Endodermal cell (in vitro differentiated cells): ENCODE measurements at regions not wholly inside any gene's neighbourhood (a gene's known extent, or its start where the extent isn't known, plus 50 kb on each side); places are given as distances from the start of the nearest gene placed in this dataset.

ENCODE experiments used
- DNase-seq: peaks from one replicate; pipeline ENCODE4 v3.0.0-alpha.2; 2017
- H3K27ac ChIP-seq: 2 replicates; pipeline ENCODE4 v1.5.1; 2013; ENCODE audit warnings: mild to moderate bottlenecking, low read depth, low read length, moderate library complexity
- H3K27me3 ChIP-seq: 2 replicates; pipeline ENCODE4 v1.6.1; 2013; ENCODE audit warnings: mild to moderate bottlenecking, low read length, moderate library complexity; ENCODE audit not compliant: insufficient read depth, control insufficient read depth, poor library complexity, severe bottlenecking
- H3K36me3 ChIP-seq: 2 replicates; pipeline ENCODE4 v1.7.0; 2013; ENCODE audit warnings: mild to moderate bottlenecking, low read length, moderate library complexity; ENCODE audit not compliant: control insufficient read depth, insufficient read depth
- H3K4me1 ChIP-seq: one replicate; pipeline ENCODE4 v1.7.0; 2013; ENCODE audit warnings: low read length; ENCODE audit not compliant: control insufficient read depth, insufficient read depth
- H3K4me3 ChIP-seq: 2 replicates; pipeline ENCODE4 v1.5.1; 2013; ENCODE audit warnings: mild to moderate bottlenecking, low read length, moderate library complexity
- H3K9ac ChIP-seq: 2 replicates; pipeline ENCODE4 v1.6.1; 2013; ENCODE audit warnings: mild to moderate bottlenecking, low read length, moderate library complexity; ENCODE audit not compliant: poor library complexity, severe bottlenecking; ENCODE audit errors: extremely low read depth
- H3K9me3 ChIP-seq: 2 replicates; pipeline ENCODE4 v1.6.1; 2013; ENCODE audit warnings: mild to moderate bottlenecking, low read length, moderate library complexity; ENCODE audit not compliant: control insufficient read depth
- H3K27ac Mint-ChIP-seq: 2 replicates; pipeline ENCODE4 v1.8.0; 2020; ENCODE audit warnings: mixed read lengths
- H3K27me3 Mint-ChIP-seq: 2 replicates; pipeline ENCODE4 v1.8.0; 2021; ENCODE audit warnings: mild to moderate bottlenecking, mixed read lengths; ENCODE audit not compliant: insufficient read depth
- H3K36me3 Mint-ChIP-seq: 2 replicates; pipeline ENCODE4 v1.8.0; 2020; ENCODE audit warnings: low read depth, mixed read lengths
- H3K4me1 Mint-ChIP-seq: 2 replicates; pipeline ENCODE4 v1.8.0; 2020; ENCODE audit warnings: mixed read lengths
- H3K4me3 Mint-ChIP-seq: 2 replicates; pipeline ENCODE4 v1.8.0; 2020; ENCODE audit warnings: mild to moderate bottlenecking, moderate library complexity, mixed read lengths
- H3K9me3 Mint-ChIP-seq: 2 replicates; pipeline ENCODE4 v1.8.0; 2020; ENCODE audit warnings: mild to moderate bottlenecking, mixed read lengths
- WGBS, 2 experiments: methylation state at CpG; one replicate each; pipeline versions ENCODE4 v1.1.5 to v1.1.7; 2013; ENCODE audit warnings: missing lambda C conversion rate in 2 of 2, mixed read lengths in 1 of 2; ENCODE audit not compliant: insufficient coverage in 1 of 2, insufficient read length in 1 of 2; 5-methylcytosine and 5-hydroxymethylcytosine counted together
- TF ChIP-seq, protein P1 (sequence below): fragments of 200-600 bp; sonication (generic); conservative IDR thresholded peaks from 2 replicates; pipeline ENCODE4 v1.5.0; 2021; ENCODE audit warnings: antibody characterized with exemption, mild to moderate bottlenecking

- H3K27ac Mint-ChIP-seq, result no peak overlapping the region
- Histone ChIP-seq H3K9me3 (no peaks in the 10 kb centered on the region), H3K9ac (no peak overlapping the region), H3K4me3 (no peak overlapping the region), H3K4me1 (peaks cover 6% of the 10 kb centered on the region), H3K27me3 (no peaks in the 10 kb centered on the region), H3K36me3 (no peaks in the 10 kb centered on the region), H3K27ac (no peak overlapping the region)
- H3K36me3 Mint-ChIP-seq, result no peaks in the 10 kb centered on the region
- H3K4me1 Mint-ChIP-seq, result peaks cover 12% of the 10 kb centered on the region
- whole genome bisulfite sequencing, 2 experiments, result 76 to 84% methylated on average over 4 to 5 of the region's 5 CpGs
- no peaks in the 10 kb centered on the region for H3K9me3 Mint-ChIP-seq
- TF ChIP-seq, protein P1, sequence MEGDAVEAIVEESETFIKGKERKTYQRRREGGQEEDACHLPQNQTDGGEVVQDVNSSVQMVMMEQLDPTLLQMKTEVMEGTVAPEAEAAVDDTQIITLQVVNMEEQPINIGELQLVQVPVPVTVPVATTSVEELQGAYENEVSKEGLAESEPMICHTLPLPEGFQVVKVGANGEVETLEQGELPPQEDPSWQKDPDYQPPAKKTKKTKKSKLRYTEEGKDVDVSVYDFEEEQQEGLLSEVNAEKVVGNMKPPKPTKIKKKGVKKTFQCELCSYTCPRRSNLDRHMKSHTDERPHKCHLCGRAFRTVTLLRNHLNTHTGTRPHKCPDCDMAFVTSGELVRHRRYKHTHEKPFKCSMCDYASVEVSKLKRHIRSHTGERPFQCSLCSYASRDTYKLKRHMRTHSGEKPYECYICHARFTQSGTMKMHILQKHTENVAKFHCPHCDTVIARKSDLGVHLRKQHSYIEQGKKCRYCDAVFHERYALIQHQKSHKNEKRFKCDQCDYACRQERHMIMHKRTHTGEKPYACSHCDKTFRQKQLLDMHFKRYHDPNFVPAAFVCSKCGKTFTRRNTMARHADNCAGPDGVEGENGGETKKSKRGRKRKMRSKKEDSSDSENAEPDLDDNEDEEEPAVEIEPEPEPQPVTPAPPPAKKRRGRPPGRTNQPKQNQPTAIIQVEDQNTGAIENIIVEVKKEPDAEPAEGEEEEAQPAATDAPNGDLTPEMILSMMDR, result no peak
- H3K27me3 Mint-ChIP-seq, result peaks cover 48% of the 10 kb centered on the region
- no peak for DNase-seq
- H3K4me3 Mint-ChIP-seq, result no peak overlapping the region
Measured at GRCh38 chr22:48424661-48425060, 1403.0 kb downstream of the BRD1 start.

DNA sequence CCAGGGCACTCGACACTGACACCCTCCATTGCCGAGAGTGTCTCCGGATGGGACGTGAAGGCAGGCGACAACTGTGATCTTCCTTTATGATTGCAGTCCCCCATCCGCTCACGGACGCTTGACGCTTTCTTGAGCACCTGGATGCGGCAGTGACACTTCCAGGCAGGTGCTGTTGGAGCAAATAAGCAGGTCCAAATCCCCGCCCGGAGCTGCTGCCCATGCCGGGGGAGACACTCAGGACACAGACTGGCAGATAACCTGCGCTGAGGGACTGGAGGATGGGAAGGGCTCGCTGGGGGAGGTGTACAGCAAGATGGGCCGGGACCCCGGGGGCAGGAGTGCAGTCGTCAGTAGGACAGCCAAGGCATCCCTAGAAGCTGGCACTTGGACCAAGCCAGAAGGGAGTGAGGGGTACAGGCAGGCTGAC lies 1403.5 kb downstream of the BRD1 start:
- 93 to 94% methylated on average over 15 to 18 of the region's 18 CpGs for WGBS, 2 experiments
- Histone ChIP-seq H3K27me3 (no peaks in the 10 kb centered on the region), H3K36me3 (no peaks in the 10 kb centered on the region), H3K9me3 (no peaks in the 10 kb centered on the region), H3K27ac (no peak overlapping the region), H3K4me3 (no peak overlapping the region), H3K9ac (no peak overlapping the region), H3K4me1 (peaks cover 6% of the 10 kb centered on the region)
- DNase-seq, result no peak
- TF ChIP-seq, protein P1, result no peak
- Mint-ChIP-seq H3K36me3 (no peaks in the 10 kb centered on the region), H3K27ac (no peak overlapping the region), H3K27me3 (peaks cover 50% of the 10 kb centered on the region), H3K4me3 (no peak overlapping the region), H3K9me3 (no peaks in the 10 kb centered on the region), H3K4me1 (peaks cover 12% of the 10 kb centered on the region)

DNA sequence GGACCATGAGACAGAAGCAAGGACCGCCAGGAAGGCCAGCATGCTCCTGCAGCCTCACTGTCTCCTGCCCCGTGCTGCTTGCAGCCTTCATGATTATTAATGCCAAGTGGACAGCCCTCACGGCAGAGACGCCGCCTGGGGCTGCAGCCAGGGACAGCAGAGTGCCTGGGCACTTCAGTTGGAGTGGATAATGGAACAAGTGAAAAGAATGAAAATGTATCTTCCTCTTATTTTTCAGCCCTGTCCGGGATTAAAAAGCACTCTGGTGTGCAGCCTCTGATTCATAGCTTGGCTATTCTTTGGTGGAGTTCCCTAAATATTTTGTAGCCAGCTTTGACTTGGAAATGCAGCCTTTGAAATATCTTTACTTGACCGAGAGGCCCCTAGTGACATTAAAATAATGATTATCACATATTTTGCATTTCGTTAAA lies 1404.2 kb downstream of the BRD1 start:
- Histone ChIP-seq H3K27ac (no peak overlapping the region), H3K9me3 (no peaks in the 10 kb centered on the region), H3K4me3 (no peak overlapping the region), H3K27me3 (no peaks in the 10 kb centered on the region), H3K36me3 (no peaks in the 10 kb centered on the region), H3K4me1 (peaks cover 6% of the 10 kb centered on the region), H3K9ac (no peak overlapping the region)
- Mint-ChIP-seq H3K36me3 (no peaks in the 10 kb centered on the region), H3K27me3 (peaks cover 56% of the 10 kb centered on the region), H3K4me1 (peaks cover 7% of the 10 kb centered on the region), H3K4me3 (no peak overlapping the region), H3K27ac (no peak overlapping the region), H3K9me3 (no peaks in the 10 kb centered on the region)
- TF ChIP-seq, protein P1, result no peak
- no peak for DNase-seq
- WGBS, 2 experiments, result 82 to 92% methylated on average over 4 to 8 of the region's 8 CpGs
